GM23338 (cell line): ENCODE measurements at regions not wholly inside any gene's neighbourhood (a gene's known extent, or its start where the extent isn't known, plus 50 kb on each side); places are given as distances from the start of the nearest gene placed in this dataset.

Source experiments
- ATAC-seq: fragments of 200-7000 bp; cut with Tn5 transposase; 3 replicates; pipeline ENCODE4 v1.9.1; 2020
- DNase-seq: peaks from one replicate; pipeline ENCODE4 v3.0.0-alpha.2; 2015; ENCODE audit warnings: low spot score
- H2AFZ ChIP-seq: fragments of 200-600 bp; sonication (generic); 2 replicates; pipeline ENCODE4 v1.8.0; 2016; ENCODE audit warnings: antibody characterized with exemption, mild to moderate bottlenecking, moderate library complexity
- H3F3A ChIP-seq: fragments of 200-600 bp; sonication (generic); replicated peaks from 2 replicates; pipeline ENCODE4 v1.8.0; 2017; ENCODE audit warnings: antibody characterized with exemption, mixed run types, low read depth
- H3K27ac ChIP-seq: fragments of 200-600 bp; sonication (generic); 2 replicates; pipeline ENCODE4 v1.6.1; 2016; ENCODE audit warnings: low read depth
- H3K27me3 ChIP-seq: fragments of 200-600 bp; sonication (generic); 2 replicates; pipeline ENCODE4 v1.8.0; 2016; ENCODE audit warnings: mild to moderate bottlenecking, mixed run types, moderate library complexity; ENCODE audit not compliant: insufficient read depth
- H3K36me3 ChIP-seq: fragments of 200-600 bp; sonication (generic); 2 replicates; pipeline ENCODE4 v1.8.0; 2016; ENCODE audit warnings: mild to moderate bottlenecking; ENCODE audit not compliant: insufficient read depth
- H3K4me1 ChIP-seq: fragments of 200-600 bp; sonication (generic); 2 replicates; pipeline ENCODE4 v1.8.0; 2016; ENCODE audit warnings: mild to moderate bottlenecking, moderate library complexity; ENCODE audit not compliant: insufficient read depth
- H3K4me2 ChIP-seq: fragments of 200-600 bp; sonication (generic); 2 replicates; pipeline ENCODE4 v1.7.1; 2017; ENCODE audit warnings: mixed run types
- H3K4me3 ChIP-seq: fragments of 200-600 bp; sonication (generic); 2 replicates; pipeline ENCODE4 v1.6.1; 2016; ENCODE audit warnings: mixed run types
- H3K79me2 ChIP-seq: fragments of 200-600 bp; sonication (generic); replicated peaks from 2 replicates; pipeline ENCODE4 v1.8.0; 2017; ENCODE audit warnings: mild to moderate bottlenecking; ENCODE audit not compliant: insufficient read depth
- H3K9me2 ChIP-seq: fragments of 200-600 bp; sonication (generic); 2 replicates; pipeline ENCODE4 v1.8.0; 2017; ENCODE audit not compliant: insufficient read depth
- H4K20me1 ChIP-seq: fragments of 200-600 bp; sonication (generic); replicated peaks from 2 replicates; pipeline ENCODE4 v1.8.0; 2017; ENCODE audit warnings: mild to moderate bottlenecking; ENCODE audit not compliant: insufficient read depth
- H3K27ac Mint-ChIP-seq: 2 replicates; pipeline ENCODE4 v1.8.0; 2020; ENCODE audit warnings: inconsistent platforms, mild to moderate bottlenecking, moderate library complexity, mixed read lengths
- H3K27me3 Mint-ChIP-seq: 3 replicates; pipeline ENCODE4 v1.8.0; 2022; ENCODE audit warnings: low read depth, mild to moderate bottlenecking, moderate library complexity, mixed read lengths, inconsistent platforms; ENCODE audit not compliant: insufficient read depth, poor library complexity
- H3K36me3 Mint-ChIP-seq: 3 replicates; pipeline ENCODE4 v1.8.0; 2021; ENCODE audit warnings: low read depth, mild to moderate bottlenecking, inconsistent platforms, moderate library complexity, mixed read lengths
- H3K4me1 Mint-ChIP-seq: 3 replicates; pipeline ENCODE4 v1.8.0; 2020; ENCODE audit warnings: mild to moderate bottlenecking, inconsistent platforms, mixed read lengths
- H3K4me3 Mint-ChIP-seq: 3 replicates; pipeline ENCODE4 v1.8.0; 2021; ENCODE audit warnings: moderate library complexity, mild to moderate bottlenecking, inconsistent platforms, mixed read lengths
- H3K9me3 Mint-ChIP-seq: 3 replicates; pipeline ENCODE4 v1.8.0; 2020; ENCODE audit warnings: moderate library complexity, mild to moderate bottlenecking, inconsistent platforms, mixed read lengths
- CREB1 ChIP-seq: fragments of 250-450 bp; sonication (Bioruptor Pico); IDR thresholded peaks from 2 replicates; pipeline ENCODE4 v1.5.0; 2020; ENCODE audit warnings: low read depth, mild to moderate bottlenecking, moderate library complexity
- EZH2 ChIP-seq: fragments of 200-600 bp; sonication (generic); IDR thresholded peaks from one replicate; pipeline ENCODE4 v1.8.0; 2017; ENCODE audit warnings: antibody characterized with exemption, mild to moderate bottlenecking, low read depth; ENCODE audit not compliant: unreplicated experiment
- EZH2phosphoT487 ChIP-seq: fragments of 200-600 bp; sonication (generic); IDR thresholded peaks from one replicate; pipeline ENCODE4 v1.8.1; 2018; ENCODE audit warnings: antibody characterized with exemption; ENCODE audit not compliant: unreplicated experiment
- JUNB ChIP-seq: IDR thresholded peaks from one replicate; pipeline ENCODE4 v1.6.1; 2016; ENCODE audit warnings: antibody characterized with exemption; ENCODE audit not compliant: unreplicated experiment
- NANOG ChIP-seq: IDR thresholded peaks from 2 replicates; pipeline ENCODE4 v1.6.1; 2016; ENCODE audit warnings: antibody characterized with exemption, borderline replicate concordance
- POLR2AphosphoS5 ChIP-seq: IDR thresholded peaks from 2 replicates; pipeline ENCODE4 v1.6.1; 2016; ENCODE audit warnings: antibody characterized with exemption, low read depth
- STAT1 ChIP-seq: IDR thresholded peaks from one replicate; pipeline ENCODE4 v1.6.1; 2016; ENCODE audit warnings: antibody characterized with exemption; ENCODE audit not compliant: unreplicated experiment
- ZNF114 ChIP-seq: fragments of 250-450 bp; sonication (Bioruptor Pico); IDR thresholded peaks from 2 replicates; pipeline ENCODE4 v1.5.0; 2020; ENCODE audit warnings: mild to moderate bottlenecking, moderate library complexity
- ZNF331 ChIP-seq: fragments of 250-450 bp; sonication (Bioruptor Pico); IDR thresholded peaks from 2 replicates; pipeline ENCODE4 v1.5.0; 2020; ENCODE audit warnings: low read depth, mild to moderate bottlenecking, moderate library complexity
- TF ChIP-seq, protein P1 (sequence below): IDR thresholded peaks from 2 replicates; pipeline ENCODE4 v1.6.1; 2016; ENCODE audit warnings: antibody characterized with exemption
- TF ChIP-seq, protein P2 (sequence below): IDR thresholded peaks from one replicate; pipeline ENCODE4 v1.6.1; 2018; ENCODE audit warnings: antibody characterized with exemption; ENCODE audit not compliant: unreplicated experiment
- TF ChIP-seq, protein P3 (sequence below), 2 experiments: fragments of 200-600 bp in 1 of 2; sonication (generic) in 1 of 2; conservative IDR thresholded peaks; 2 replicates each; pipeline versions ENCODE4 v1.5.1 to v1.6.1; 2016 to 2017; ENCODE audit warnings: antibody characterized with exemption in 2 of 2, low read depth in 2 of 2, mild to moderate bottlenecking in 2 of 2, moderate library complexity in 1 of 2

DNA sequence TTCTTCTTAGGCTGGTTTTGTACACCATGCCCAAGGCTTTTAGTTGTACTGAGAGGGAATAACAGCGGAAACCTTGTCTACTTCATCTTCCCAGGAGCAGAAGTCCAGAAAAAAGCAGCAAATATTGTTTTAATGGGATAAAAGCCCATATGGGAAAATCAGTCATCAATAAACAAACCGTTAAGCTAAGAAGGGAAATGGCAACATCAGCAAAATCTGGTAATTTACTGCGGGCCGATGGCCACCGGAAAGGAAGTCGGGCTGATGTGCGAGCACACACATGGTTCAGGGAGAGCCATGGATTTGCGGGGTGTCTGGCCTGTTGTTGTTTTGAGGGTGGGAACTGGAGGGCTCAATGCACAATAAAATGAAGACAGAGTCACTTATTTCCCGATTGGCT is 300.7 kb upstream of the RAB6C start:
- Histone ChIP-seq H3K4me1 (no peaks in the 10 kb centered on the region; the same call in 1 of the 2 replicates), H4K20me1 (no peaks in the 10 kb centered on the region), H3K4me2 (no peak overlapping the region), H3K9me2 (no peaks in the 10 kb centered on the region), H3K27ac (no peak overlapping the region), H2AFZ (peak overlapping the region; percentile 74; the same call in 1 of the 2 replicates), H3K27me3 (no peaks in the 10 kb centered on the region), H3F3A (no peaks in the 10 kb centered on the region), H3K4me3 (no peak overlapping the region), H3K79me2 (no peaks in the 10 kb centered on the region), H3K36me3 (no peaks in the 10 kb centered on the region)
- H3K4me3 Mint-ChIP-seq: no peak overlapping the region
- H3K27me3 Mint-ChIP-seq: no peaks in the 10 kb centered on the region
- TF ChIP-seq ZNF114 (CRISPR knock-in tag) (no peak), ZNF331 (no peak), NANOG (no peak), EZH2 (no peak), JUNB (no peak), POLR2AphosphoS5 (no peak), STAT1 (no peak), CREB1 (no peak), EZH2phosphoT487 (no peak)
- TF ChIP-seq, protein P1, sequence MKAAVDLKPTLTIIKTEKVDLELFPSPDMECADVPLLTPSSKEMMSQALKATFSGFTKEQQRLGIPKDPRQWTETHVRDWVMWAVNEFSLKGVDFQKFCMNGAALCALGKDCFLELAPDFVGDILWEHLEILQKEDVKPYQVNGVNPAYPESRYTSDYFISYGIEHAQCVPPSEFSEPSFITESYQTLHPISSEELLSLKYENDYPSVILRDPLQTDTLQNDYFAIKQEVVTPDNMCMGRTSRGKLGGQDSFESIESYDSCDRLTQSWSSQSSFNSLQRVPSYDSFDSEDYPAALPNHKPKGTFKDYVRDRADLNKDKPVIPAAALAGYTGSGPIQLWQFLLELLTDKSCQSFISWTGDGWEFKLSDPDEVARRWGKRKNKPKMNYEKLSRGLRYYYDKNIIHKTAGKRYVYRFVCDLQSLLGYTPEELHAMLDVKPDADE: no peak
- TF ChIP-seq, protein P2, sequence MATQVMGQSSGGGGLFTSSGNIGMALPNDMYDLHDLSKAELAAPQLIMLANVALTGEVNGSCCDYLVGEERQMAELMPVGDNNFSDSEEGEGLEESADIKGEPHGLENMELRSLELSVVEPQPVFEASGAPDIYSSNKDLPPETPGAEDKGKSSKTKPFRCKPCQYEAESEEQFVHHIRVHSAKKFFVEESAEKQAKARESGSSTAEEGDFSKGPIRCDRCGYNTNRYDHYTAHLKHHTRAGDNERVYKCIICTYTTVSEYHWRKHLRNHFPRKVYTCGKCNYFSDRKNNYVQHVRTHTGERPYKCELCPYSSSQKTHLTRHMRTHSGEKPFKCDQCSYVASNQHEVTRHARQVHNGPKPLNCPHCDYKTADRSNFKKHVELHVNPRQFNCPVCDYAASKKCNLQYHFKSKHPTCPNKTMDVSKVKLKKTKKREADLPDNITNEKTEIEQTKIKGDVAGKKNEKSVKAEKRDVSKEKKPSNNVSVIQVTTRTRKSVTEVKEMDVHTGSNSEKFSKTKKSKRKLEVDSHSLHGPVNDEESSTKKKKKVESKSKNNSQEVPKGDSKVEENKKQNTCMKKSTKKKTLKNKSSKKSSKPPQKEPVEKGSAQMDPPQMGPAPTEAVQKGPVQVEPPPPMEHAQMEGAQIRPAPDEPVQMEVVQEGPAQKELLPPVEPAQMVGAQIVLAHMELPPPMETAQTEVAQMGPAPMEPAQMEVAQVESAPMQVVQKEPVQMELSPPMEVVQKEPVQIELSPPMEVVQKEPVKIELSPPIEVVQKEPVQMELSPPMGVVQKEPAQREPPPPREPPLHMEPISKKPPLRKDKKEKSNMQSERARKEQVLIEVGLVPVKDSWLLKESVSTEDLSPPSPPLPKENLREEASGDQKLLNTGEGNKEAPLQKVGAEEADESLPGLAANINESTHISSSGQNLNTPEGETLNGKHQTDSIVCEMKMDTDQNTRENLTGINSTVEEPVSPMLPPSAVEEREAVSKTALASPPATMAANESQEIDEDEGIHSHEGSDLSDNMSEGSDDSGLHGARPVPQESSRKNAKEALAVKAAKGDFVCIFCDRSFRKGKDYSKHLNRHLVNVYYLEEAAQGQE: no peak
- TF ChIP-seq, protein P3, sequence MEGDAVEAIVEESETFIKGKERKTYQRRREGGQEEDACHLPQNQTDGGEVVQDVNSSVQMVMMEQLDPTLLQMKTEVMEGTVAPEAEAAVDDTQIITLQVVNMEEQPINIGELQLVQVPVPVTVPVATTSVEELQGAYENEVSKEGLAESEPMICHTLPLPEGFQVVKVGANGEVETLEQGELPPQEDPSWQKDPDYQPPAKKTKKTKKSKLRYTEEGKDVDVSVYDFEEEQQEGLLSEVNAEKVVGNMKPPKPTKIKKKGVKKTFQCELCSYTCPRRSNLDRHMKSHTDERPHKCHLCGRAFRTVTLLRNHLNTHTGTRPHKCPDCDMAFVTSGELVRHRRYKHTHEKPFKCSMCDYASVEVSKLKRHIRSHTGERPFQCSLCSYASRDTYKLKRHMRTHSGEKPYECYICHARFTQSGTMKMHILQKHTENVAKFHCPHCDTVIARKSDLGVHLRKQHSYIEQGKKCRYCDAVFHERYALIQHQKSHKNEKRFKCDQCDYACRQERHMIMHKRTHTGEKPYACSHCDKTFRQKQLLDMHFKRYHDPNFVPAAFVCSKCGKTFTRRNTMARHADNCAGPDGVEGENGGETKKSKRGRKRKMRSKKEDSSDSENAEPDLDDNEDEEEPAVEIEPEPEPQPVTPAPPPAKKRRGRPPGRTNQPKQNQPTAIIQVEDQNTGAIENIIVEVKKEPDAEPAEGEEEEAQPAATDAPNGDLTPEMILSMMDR (conservative IDR thresholded peaks at IDR 0.05; ENCODE audit: low read depth in 2 of 2): no peak
- peaks cover 6% of the 10 kb centered on the region for H3K4me1 Mint-ChIP-seq
- DNase-seq (no peak), ATAC-seq (no peak)
- no peaks in the 10 kb centered on the region for H3K36me3 Mint-ChIP-seq
- H3K9me3 Mint-ChIP-seq: peaks cover 3% of the 10 kb centered on the region; the same call in 1 of the 3 replicates
- H3K27ac Mint-ChIP-seq: no peak overlapping the region
